K562 (cell line): ENCODE measurements at regions not wholly inside any gene's neighbourhood (a gene's known extent, or its start where the extent isn't known, plus 50 kb on each side); places are given as distances from the start of the nearest gene placed in this dataset.

Source experiments
- ATAC-seq: fragments of 200-7000 bp; cut with Tn5 transposase; 3 replicates; pipeline ENCODE4 v1.9.1; 2020; ENCODE audit warnings: moderate library complexity
- BruUV-seq: library from RNA; stranded (reverse); fragments of 400-500 nt; replicated peaks from 2 replicates; lab custom pipeline; 2021; lab: Mats Ljungman, UMichigan
- CTCF ChIA-PET: fragments of 300-600 bp; formaldehyde crosslinking; extraction: SDS; loops from one replicate; lab custom pipeline; 2021; ENCODE audit warnings: low intra/inter-chr PET ratio; lab: Yijun Ruan, JAX
- POLR2A ChIA-PET: fragments of 300-600, 350-650 bp; sonication (Branson Sonifier 250); formaldehyde crosslinking; extraction: SDS; loops from one replicate; lab custom pipeline; 2021; ENCODE audit warnings: antibody characterized with exemption, inconsistent platforms; lab: Yijun Ruan, JAX
- DNase-seq, 4 experiments: peaks; one replicate each; pipeline versions ENCODE4 v3.0.0 to v3.0.0-alpha.2; 2011 to 2018; ENCODE audit warnings: low spot score in 3 of 4, mixed read lengths in 3 of 4; ENCODE audit errors: extremely low read depth in 1 of 4
- FAIRE-seq: peaks from 2 replicates; lab custom pipeline; 2011; peaks lifted over from hg19 to GRCh38; lab: Jason Lieb, UNC
- H2AFZ ChIP-seq: 2 replicates; pipeline ENCODE4 v1.6.0; 2011; ENCODE audit warnings: low read depth, low read length, control low read depth, inconsistent platforms
- H3K27ac ChIP-seq: fragments of 200-600 bp; 3 replicates; pipeline ENCODE4 v1.8.0; 2011; ENCODE audit warnings: low read depth, mild to moderate bottlenecking, control low read depth, inconsistent platforms, low read length, moderate library complexity, mixed read lengths; ENCODE audit errors: extremely low read depth
- H3K27me3 ChIP-seq, 2 experiments: fragments of 300-600 bp in 1 of 2; 2 replicates in 1 of 2; 3 replicates in 1 of 2; pipeline versions ENCODE4 v1.6.0 to v1.8.0; 2011; ENCODE audit warnings: inconsistent platforms in 2 of 2, low read length in 2 of 2, mild to moderate bottlenecking in 1 of 2, mixed read lengths in 1 of 2, moderate library complexity in 1 of 2; ENCODE audit not compliant: control insufficient read depth in 2 of 2, insufficient read depth in 2 of 2
- H3K36me3 ChIP-seq: fragments of 300-600 bp; 3 replicates; pipeline ENCODE4 v1.8.0; 2011; ENCODE audit warnings: mild to moderate bottlenecking, low read length, inconsistent platforms; ENCODE audit not compliant: control insufficient read depth, insufficient read depth
- H3K4me1 ChIP-seq, 2 experiments: fragments of 200-600 bp in 1 of 2; replicated peaks in 1 of 2; 2 replicates in 1 of 2; 3 replicates in 1 of 2; pipeline versions ENCODE4 v1.5.1 to v1.8.0; 2011; ENCODE audit warnings: inconsistent platforms in 2 of 2, low read length in 2 of 2, mild to moderate bottlenecking in 1 of 2, mixed read lengths in 1 of 2, moderate library complexity in 1 of 2; ENCODE audit not compliant: control insufficient read depth in 2 of 2, insufficient read depth in 2 of 2
- H3K4me2 ChIP-seq: 2 replicates; pipeline ENCODE4 v1.6.1; 2011; ENCODE audit warnings: low read length, control low read depth, inconsistent platforms, mixed read lengths; ENCODE audit not compliant: insufficient read depth
- H3K4me3 ChIP-seq: fragments of 200-600 bp; sonication (generic), shearing (Covaris generic); 2 replicates; pipeline ENCODE4 v1.5.1; 2016; ENCODE audit warnings: control low read depth, inconsistent platforms
- H3K79me2 ChIP-seq: fragments of 200-600 bp; 3 replicates; pipeline ENCODE4 v1.8.0; 2011; ENCODE audit warnings: low read length, inconsistent platforms; ENCODE audit not compliant: control insufficient read depth, insufficient read depth
- H3K9ac ChIP-seq, 2 experiments: 2 replicates each; pipeline versions ENCODE4 v1.6.0 to v1.6.1; 2011; ENCODE audit warnings: low read depth in 2 of 2, low read length in 2 of 2, control low read depth in 1 of 2, inconsistent platforms in 1 of 2, mild to moderate bottlenecking in 1 of 2, mixed read lengths in 1 of 2; ENCODE audit not compliant: insufficient read depth in 1 of 2
- H3K9me1 ChIP-seq: one replicate; pipeline ENCODE4 v1.6.0; 2011; ENCODE audit warnings: inconsistent platforms, mild to moderate bottlenecking, low read length, moderate library complexity; ENCODE audit not compliant: control insufficient read depth, insufficient read depth
- H3K9me3 ChIP-seq: replicated peaks from 2 replicates; pipeline ENCODE4 v1.5.1; 2011; ENCODE audit warnings: low read depth, low read length, inconsistent platforms; ENCODE audit not compliant: control insufficient read depth, insufficient read depth
- H4K20me1 ChIP-seq: replicated peaks from 2 replicates; pipeline ENCODE4 v1.6.1; 2011; ENCODE audit warnings: low read length, inconsistent platforms, mixed read lengths; ENCODE audit not compliant: control insufficient read depth, insufficient read depth
- CBFA2T3 ChIP-seq: fragments of 450-650 bp; IDR thresholded peaks from 2 replicates; pipeline ENCODE4 v1.6.1; 2017
- KDM2B ChIP-seq: fragments of 250-450 bp; sonication (Bioruptor Pico); IDR thresholded peaks from 2 replicates; pipeline ENCODE4 v1.8.0; 2021; ENCODE audit warnings: mild to moderate bottlenecking, moderate library complexity
- LEF1 ChIP-seq: fragments of 450-650 bp; IDR thresholded peaks from 2 replicates; pipeline ENCODE4 v1.6.1; 2016; ENCODE audit warnings: mild to moderate bottlenecking
- SIN3B ChIP-seq: fragments of 450-650 bp; IDR thresholded peaks from 2 replicates; pipeline ENCODE4 v1.6.1; 2017; ENCODE audit warnings: low read depth, mild to moderate bottlenecking, moderate library complexity
- TRIM28 ChIP-seq: fragments of 450-650 bp; IDR thresholded peaks from 2 replicates; pipeline ENCODE4 v1.6.1; 2017
- ZFPM2 ChIP-seq: fragments of 250-450 bp; sonication (Bioruptor Pico); IDR thresholded peaks from 2 replicates; pipeline ENCODE4 v1.5.1; 2022; ENCODE audit warnings: mild to moderate bottlenecking
- ZNF3 ChIP-seq: fragments of 250-450 bp; sonication (Bioruptor Pico); IDR thresholded peaks from 2 replicates; pipeline ENCODE4 v1.5.0; 2021; ENCODE audit warnings: mild to moderate bottlenecking, moderate library complexity
- ZNF347 ChIP-seq: fragments of 450-650 bp; formaldehyde crosslinking; IDR thresholded peaks from 2 replicates; pipeline ENCODE4 v1.4.0; 2020; ENCODE audit warnings: low read depth, mild to moderate bottlenecking, moderate library complexity
- ZNF780A ChIP-seq: fragments of 250-450 bp; sonication (Bioruptor Pico); IDR thresholded peaks from 2 replicates; pipeline ENCODE4 v1.5.0; 2021; ENCODE audit warnings: mild to moderate bottlenecking
- in situ Hi-C: fragments of 300-500 bp; cut with MboI; formaldehyde crosslinking; loops from 4 replicates; pipeline ENCODE4 v1.15.0; 2018; ENCODE audit warnings: inconsistent platforms, mixed read lengths
- intact Hi-C: fragments of 100-400 bp; cut with micrococcal nuclease; formaldehyde crosslinking; loops from 2 replicates; pipeline ENCODE4 v1.14.2; 2022
- TF ChIP-seq, protein P1 (sequence below): fragments of 450-650 bp; IDR thresholded peaks from 2 replicates; pipeline ENCODE4 v1.6.1; 2016; ENCODE audit warnings: low read depth

DNA sequence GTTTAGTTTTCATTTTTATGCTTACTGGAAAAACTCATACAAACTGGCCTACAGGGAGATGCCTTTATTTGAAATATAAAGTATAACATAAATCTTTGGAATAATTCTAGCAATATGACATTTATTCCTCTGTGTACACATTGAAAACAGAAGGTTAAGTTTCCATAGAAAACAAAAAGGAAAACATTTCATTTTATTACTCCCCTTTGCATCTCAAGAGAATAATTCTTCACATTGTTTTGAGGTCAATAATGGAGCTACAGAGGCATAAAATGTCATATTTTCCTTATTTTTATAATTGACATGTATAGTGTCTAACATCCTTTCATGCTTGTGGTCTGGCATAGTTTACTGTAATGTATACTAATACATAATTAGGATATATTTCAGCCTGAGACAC lies 187.6 kb upstream of the AGTR1 start:
- in situ Hi-C loops (no loop called here), intact Hi-C loops (no loop called here)
- BruUV-seq: no TSS peak
- Histone ChIP-seq H3K27me3 (no peaks in the 10 kb centered on the region), H3K4me2 (no peak overlapping the region), H3K9me3 (0 out of 2 replicates have a peak, but pooled peaks cover 2% of the 10 kb centered on the region), H3K9ac (no peak overlapping the region), H3K4me1 (no peaks in the 10 kb centered on the region), H3K36me3 (no peaks in the 10 kb centered on the region), H2AFZ (no peak overlapping the region), H3K27ac (no peak overlapping the region), H3K9me1 (no peaks in the 10 kb centered on the region), H3K4me3 (no peak overlapping the region), H3K79me2 (no peaks in the 10 kb centered on the region), H4K20me1 (no peaks in the 10 kb centered on the region)
- TF ChIP-seq ZFPM2 (CRISPR knock-in tag): no peak
- no peak for TF ChIP-seq ZNF780A (CRISPR knock-in tag)
- TF ChIP-seq CBFA2T3: no peak
- TF ChIP-seq, protein P1, sequence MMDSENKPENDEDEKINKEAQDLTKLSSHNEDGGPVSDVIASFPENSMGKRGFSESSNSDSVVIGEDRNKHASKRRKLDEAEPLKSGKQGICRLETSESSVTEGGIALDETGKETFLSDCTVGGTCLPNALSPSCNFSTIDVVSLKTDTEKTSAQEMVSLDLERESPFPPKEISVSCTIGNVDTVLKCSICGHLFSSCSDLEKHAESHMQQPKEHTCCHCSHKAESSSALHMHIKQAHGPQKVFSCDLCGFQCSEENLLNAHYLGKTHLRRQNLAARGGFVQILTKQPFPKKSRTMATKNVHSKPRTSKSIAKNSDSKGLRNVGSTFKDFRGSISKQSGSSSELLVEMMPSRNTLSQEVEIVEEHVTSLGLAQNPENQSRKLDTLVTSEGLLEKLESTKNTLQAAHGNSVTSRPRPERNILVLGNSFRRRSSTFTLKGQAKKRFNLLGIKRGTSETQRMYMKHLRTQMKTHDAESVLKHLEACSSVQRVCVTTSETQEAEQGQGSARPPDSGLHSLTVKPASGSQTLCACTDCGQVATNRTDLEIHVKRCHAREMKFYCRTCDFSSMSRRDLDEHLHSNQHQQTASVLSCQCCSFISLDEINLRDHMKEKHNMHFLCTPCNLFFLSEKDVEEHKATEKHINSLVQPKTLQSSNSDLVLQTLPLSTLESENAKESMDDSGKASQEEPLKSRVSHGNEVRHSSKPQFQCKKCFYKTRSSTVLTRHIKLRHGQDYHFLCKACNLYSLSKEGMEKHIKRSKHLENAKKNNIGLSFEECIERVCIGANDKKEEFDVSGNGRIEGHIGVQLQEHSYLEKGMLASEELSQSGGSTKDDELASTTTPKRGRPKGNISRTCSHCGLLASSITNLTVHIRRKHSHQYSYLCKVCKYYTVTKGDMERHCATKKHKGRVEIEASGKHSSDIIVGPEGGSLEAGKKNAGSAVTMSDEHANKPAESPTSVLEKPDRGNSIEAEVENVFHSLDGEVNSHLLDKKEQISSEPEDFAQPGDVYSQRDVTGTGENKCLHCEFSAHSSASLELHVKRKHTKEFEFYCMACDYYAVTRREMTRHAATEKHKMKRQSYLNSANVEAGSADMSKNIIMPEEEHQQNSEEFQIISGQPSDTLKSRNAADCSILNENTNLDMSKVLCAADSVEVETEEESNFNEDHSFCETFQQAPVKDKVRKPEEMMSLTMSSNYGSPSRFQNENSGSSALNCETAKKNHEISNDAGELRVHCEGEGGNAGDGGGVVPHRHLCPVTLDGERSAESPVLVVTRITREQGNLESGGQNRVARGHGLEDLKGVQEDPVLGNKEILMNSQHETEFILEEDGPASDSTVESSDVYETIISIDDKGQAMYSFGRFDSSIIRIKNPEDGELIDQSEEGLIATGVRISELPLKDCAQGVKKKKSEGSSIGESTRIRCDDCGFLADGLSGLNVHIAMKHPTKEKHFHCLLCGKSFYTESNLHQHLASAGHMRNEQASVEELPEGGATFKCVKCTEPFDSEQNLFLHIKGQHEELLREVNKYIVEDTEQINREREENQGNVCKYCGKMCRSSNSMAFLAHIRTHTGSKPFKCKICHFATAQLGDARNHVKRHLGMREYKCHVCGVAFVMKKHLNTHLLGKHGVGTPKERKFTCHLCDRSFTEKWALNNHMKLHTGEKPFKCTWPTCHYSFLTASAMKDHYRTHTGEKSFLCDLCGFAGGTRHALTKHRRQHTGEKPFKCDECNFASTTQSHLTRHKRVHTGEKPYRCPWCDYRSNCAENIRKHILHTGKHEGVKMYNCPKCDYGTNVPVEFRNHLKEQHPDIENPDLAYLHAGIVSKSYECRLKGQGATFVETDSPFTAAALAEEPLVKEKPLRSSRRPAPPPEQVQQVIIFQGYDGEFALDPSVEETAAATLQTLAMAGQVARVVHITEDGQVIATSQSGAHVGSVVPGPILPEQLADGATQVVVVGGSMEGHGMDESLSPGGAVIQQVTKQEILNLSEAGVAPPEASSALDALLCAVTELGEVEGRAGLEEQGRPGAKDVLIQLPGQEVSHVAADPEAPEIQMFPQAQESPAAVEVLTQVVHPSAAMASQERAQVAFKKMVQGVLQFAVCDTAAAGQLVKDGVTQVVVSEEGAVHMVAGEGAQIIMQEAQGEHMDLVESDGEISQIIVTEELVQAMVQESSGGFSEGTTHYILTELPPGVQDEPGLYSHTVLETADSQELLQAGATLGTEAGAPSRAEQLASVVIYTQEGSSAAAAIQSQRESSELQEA: no peak
- TF ChIP-seq KDM2B: no peak
- no peak for TF ChIP-seq ZNF347
- TF ChIP-seq SIN3B: no peak
- TF ChIP-seq ZNF3 (CRISPR knock-in tag): no peak
- no peak for TF ChIP-seq LEF1
- TF ChIP-seq TRIM28: no peak
- no peak for FAIRE-seq
- ChIA-PET POLR2A (no interaction called here), CTCF (no interaction called here)
- no peak for DNase-seq
- no peak for ATAC-seq
